CD8-positive, alpha-beta memory T cell (primary cell): ENCODE measurements at regions not wholly inside any gene's neighbourhood (a gene's known extent, or its start where the extent isn't known, plus 50 kb on each side); places are given as distances from the start of the nearest gene placed in this dataset.
"Not testable (repeated sequence)": the region's sequence is repeated elsewhere in the genome, so short reads cannot be mapped to it uniquely, and the experiment has no call there.

ENCODE experiments used
- CTCF ChIA-PET: fragments of 350-600 bp; sonication (Branson Sonifier 250); formaldehyde crosslinking; loops from one replicate; lab custom pipeline; 2021; ENCODE audit warnings: antibody characterized with exemption; lab: Charles Lee
- POLR2A ChIA-PET: fragments of 350-600 bp; sonication (Branson Sonifier 250); formaldehyde crosslinking; loops from one replicate; lab custom pipeline; 2021; ENCODE audit warnings: antibody characterized with exemption; lab: Charles Lee
- DNase-seq, 5 donors: peaks; one replicate each; pipeline versions ENCODE4 v3.0.0 to v3.0.0-alpha.2; 2020 to 2022; ENCODE audit warnings: mixed read lengths in 1 of 5
- H3K27ac ChIP-seq: one replicate; pipeline ENCODE4 v1.7.0; 2013; ENCODE audit warnings: low read depth, mild to moderate bottlenecking, low read length, moderate library complexity
- H3K27me3 ChIP-seq: 2 replicates; pipeline ENCODE4 v1.7.0; 2013; ENCODE audit warnings: low read length, mild to moderate bottlenecking; ENCODE audit not compliant: insufficient read depth, poor library complexity, severe bottlenecking
- H3K36me3 ChIP-seq: 2 replicates; pipeline ENCODE4 v1.7.0; 2013; ENCODE audit warnings: mild to moderate bottlenecking, low read length, moderate library complexity; ENCODE audit not compliant: insufficient read depth
- H3K4me1 ChIP-seq: 2 replicates; pipeline ENCODE4 v1.7.0; 2013; ENCODE audit warnings: mild to moderate bottlenecking, low read length, moderate library complexity; ENCODE audit not compliant: insufficient read depth
- H3K4me3 ChIP-seq: 2 replicates; pipeline ENCODE4 v1.7.0; 2013; ENCODE audit warnings: mild to moderate bottlenecking, low read length
- H3K9me3 ChIP-seq: 2 replicates; pipeline ENCODE4 v1.7.0; 2013; ENCODE audit warnings: mild to moderate bottlenecking, low read length
- H3K27ac Mint-ChIP-seq, 8 donors: one replicate each; pipeline ENCODE4 v1.8.0; 2020 to 2021; ENCODE audit warnings: mixed read lengths in 8 of 8, mild to moderate bottlenecking in 6 of 8, inconsistent platforms in 3 of 8, moderate library complexity in 3 of 8
- H3K27me3 Mint-ChIP-seq, 2 donors: one replicate each; pipeline ENCODE4 v1.8.0; 2020 to 2021; ENCODE audit warnings: mixed read lengths in 2 of 2, mild to moderate bottlenecking in 1 of 2, moderate library complexity in 1 of 2
- H3K36me3 Mint-ChIP-seq, 3 donors: one replicate each; pipeline ENCODE4 v1.8.0; 2020 to 2021; ENCODE audit warnings: mixed read lengths in 3 of 3, inconsistent platforms in 1 of 3, mild to moderate bottlenecking in 1 of 3
- H3K4me1 Mint-ChIP-seq, 3 donors: one replicate each; pipeline ENCODE4 v1.8.0; 2020 to 2021; ENCODE audit warnings: mixed read lengths in 3 of 3, inconsistent platforms in 1 of 3, mild to moderate bottlenecking in 1 of 3
- H3K4me3 Mint-ChIP-seq, 7 donors: one replicate each; pipeline ENCODE4 v1.8.0; 2020 to 2021; ENCODE audit warnings: mixed read lengths in 7 of 7, mild to moderate bottlenecking in 6 of 7, moderate library complexity in 4 of 7, inconsistent platforms in 2 of 7
- H3K9me3 Mint-ChIP-seq, 5 donors: one replicate each; pipeline ENCODE4 v1.8.0; 2020 to 2022; ENCODE audit warnings: mixed read lengths in 5 of 5, mild to moderate bottlenecking in 3 of 5, moderate library complexity in 2 of 5, inconsistent platforms in 1 of 5

GRCh38 chr5:17094830-17095229, 122.6 kb upstream of the BASP1 start:
- Mint-ChIP-seq H3K27ac (peak overlapping the region in 1 of 8 donors; percentile 2), H3K9me3 (peaks cover 0 to 8% (median 4%) of the 10 kb centered on the region in 5 donors), H3K27me3 (no peaks in the 10 kb centered on the region), H3K4me1 (no peaks in the 10 kb centered on the region), H3K36me3 (no peaks in the 10 kb centered on the region), H3K4me3 (no peak overlapping the region)
- ChIA-PET CTCF (no interaction called here), POLR2A (no interaction called here)
- Histone ChIP-seq H3K4me3 (no peak overlapping the region), H3K27me3 (no peaks in the 10 kb centered on the region), H3K36me3 (no peaks in the 10 kb centered on the region), H3K27ac (no peak overlapping the region), H3K4me1 (no peaks in the 10 kb centered on the region), H3K9me3 (no peaks in the 10 kb centered on the region)
- no peak for DNase-seq

GRCh38 chr5:17096952-17097695, 120.3 kb upstream of the BASP1 start:
- Histone ChIP-seq H3K27ac (no peak overlapping the region), H3K36me3 (no peaks in the 10 kb centered on the region), H3K4me3 (no peak overlapping the region), H3K27me3 (no peaks in the 10 kb centered on the region), H3K4me1 (no peaks in the 10 kb centered on the region), H3K9me3 (no peaks in the 10 kb centered on the region)
- H3K27ac Mint-ChIP-seq = no peak overlapping the region
- no peaks in the 10 kb centered on the region for H3K27me3 Mint-ChIP-seq
- no peaks in the 10 kb centered on the region for H3K4me1 Mint-ChIP-seq
- H3K4me3 Mint-ChIP-seq = no peak overlapping the region
- ChIA-PET CTCF (no interaction called here), POLR2A (no interaction called here)
- DNase-seq = no peak
- peaks cover 0 to 8% (median 4%) of the 10 kb centered on the region in 5 donors for H3K9me3 Mint-ChIP-seq
- no peaks in the 10 kb centered on the region for H3K36me3 Mint-ChIP-seq

DNA sequence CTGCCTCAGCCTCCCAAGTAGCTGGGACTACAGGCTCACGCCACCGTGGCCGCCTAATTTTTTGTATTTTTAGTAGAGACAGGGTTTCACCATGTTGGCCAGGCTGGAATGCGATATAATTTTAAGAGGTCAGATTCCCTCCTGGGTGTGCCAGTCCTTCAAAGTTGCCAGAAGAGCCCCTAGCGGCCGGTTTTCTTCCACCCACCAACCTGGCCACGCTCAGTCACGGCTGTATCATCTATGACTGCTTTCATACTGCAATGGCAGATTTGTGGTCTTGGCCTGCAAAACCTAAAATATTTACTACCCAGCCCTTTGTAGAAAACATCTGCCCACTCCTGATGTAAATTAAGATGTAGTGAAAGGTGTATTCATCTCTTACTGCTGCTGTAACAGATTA, 117.5 kb upstream of the BASP1 start:
- CTCF ChIA-PET = no interaction called here
- POLR2A ChIA-PET = no interaction called here
- Histone ChIP-seq H3K27ac (no peak overlapping the region), H3K4me1 (no peaks in the 10 kb centered on the region), H3K4me3 (no peak overlapping the region), H3K9me3 (no peaks in the 10 kb centered on the region), H3K36me3 (no peaks in the 10 kb centered on the region), H3K27me3 (no peaks in the 10 kb centered on the region)
- Mint-ChIP-seq H3K4me3 (no peak overlapping the region), H3K4me1 (no peaks in the 10 kb centered on the region), H3K27me3 (no peaks in the 10 kb centered on the region), H3K27ac (no peak overlapping the region), H3K36me3 (no peaks in the 10 kb centered on the region), H3K9me3 (peaks cover 0 to 9% (median 1%) of the 10 kb centered on the region in 5 donors)
- no peak for DNase-seq

- Mint-ChIP-seq H3K36me3 (no peaks in the 10 kb centered on the region), H3K4me1 (no peaks in the 10 kb centered on the region), H3K27ac (no peak overlapping the region), H3K4me3 (no peak overlapping the region), H3K9me3 (peaks cover 0 to 13% (median 1%) of the 10 kb centered on the region in 5 donors), H3K27me3 (no peaks in the 10 kb centered on the region)
- ChIA-PET POLR2A (no interaction called here), CTCF (no interaction called here)
- H3K9me3 ChIP-seq = no peaks in the 10 kb centered on the region
- no peaks in the 10 kb centered on the region for H3K4me1 ChIP-seq
- no peaks in the 10 kb centered on the region for H3K27me3 ChIP-seq
- H3K36me3 ChIP-seq = no peaks in the 10 kb centered on the region
- DNase-seq = no peak
- no peak overlapping the region for H3K27ac ChIP-seq
- H3K4me3 ChIP-seq = no peak overlapping the region
Measured at GRCh38 chr5:17103461-17103860, 114.0 kb upstream of the BASP1 start.

GRCh38 chr5:17105744-17106418, 111.5 kb upstream of the BASP1 start:
- peaks cover 0 to 10% (median 1%) of the 10 kb centered on the region in 5 donors for H3K9me3 Mint-ChIP-seq
- Histone ChIP-seq H3K9me3 (no peaks in the 10 kb centered on the region), H3K36me3 (no peaks in the 10 kb centered on the region), H3K27me3 (no peaks in the 10 kb centered on the region), H3K4me3 (no peak overlapping the region), H3K27ac (no peak overlapping the region), H3K4me1 (no peaks in the 10 kb centered on the region)
- DNase-seq = no peak
- H3K36me3 Mint-ChIP-seq = no peaks in the 10 kb centered on the region
- H3K27ac Mint-ChIP-seq = no peak overlapping the region
- H3K27me3 Mint-ChIP-seq = no peaks in the 10 kb centered on the region
- ChIA-PET CTCF (no interaction called here), POLR2A (no interaction called here)
- H3K4me1 Mint-ChIP-seq = no peaks in the 10 kb centered on the region
- H3K4me3 Mint-ChIP-seq = no peak overlapping the region

GRCh38 chr5:17106521-17106920, 110.9 kb upstream of the BASP1 start:
- Mint-ChIP-seq H3K4me1 (no peaks in the 10 kb centered on the region), H3K4me3 (no peak overlapping the region), H3K27ac (no peak overlapping the region), H3K36me3 (no peaks in the 10 kb centered on the region), H3K27me3 (no peaks in the 10 kb centered on the region), H3K9me3 (peaks cover 0 to 10% (median 1%) of the 10 kb centered on the region in 5 donors)
- no peaks in the 10 kb centered on the region for H3K9me3 ChIP-seq
- H3K36me3 ChIP-seq = no peaks in the 10 kb centered on the region
- DNase-seq = no peak
- POLR2A ChIA-PET = no interaction called here
- H3K4me3 ChIP-seq = no peak overlapping the region
- CTCF ChIA-PET = no interaction called here
- H3K27me3 ChIP-seq = no peaks in the 10 kb centered on the region
- no peaks in the 10 kb centered on the region for H3K4me1 ChIP-seq
- no peak overlapping the region for H3K27ac ChIP-seq

DNA sequence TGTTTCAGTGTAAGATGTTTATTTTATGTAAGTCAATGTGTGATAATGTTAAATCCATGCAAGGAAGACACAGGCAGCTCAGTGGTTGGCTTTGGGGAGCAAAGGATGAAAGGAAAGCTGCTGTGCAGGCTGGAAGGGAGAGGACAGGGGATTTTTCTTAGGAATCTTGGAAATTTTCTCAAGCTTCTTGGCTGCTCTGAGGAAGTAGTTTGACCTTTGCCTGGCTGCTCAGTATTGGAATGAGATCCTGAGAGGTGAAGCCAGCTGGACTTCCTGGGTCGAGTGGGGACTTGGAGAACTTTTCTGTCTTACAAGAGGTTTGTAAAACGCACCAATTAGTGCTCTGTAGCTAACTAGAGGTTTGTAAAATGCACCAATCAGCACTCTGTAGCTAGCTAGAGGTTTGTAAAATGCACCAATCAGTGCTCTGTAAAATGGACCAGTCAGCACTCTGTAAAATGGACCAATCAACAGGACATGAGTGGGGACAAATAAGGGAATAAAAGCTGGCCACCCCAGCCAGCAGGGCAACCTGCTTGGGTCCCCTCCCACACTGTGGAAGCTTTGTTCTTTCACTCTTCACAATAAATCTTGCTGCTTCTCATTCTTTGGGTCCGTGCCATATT, 105.2 kb upstream of the BASP1 start:
- H3K27ac Mint-ChIP-seq = peak overlapping the region in 1 of 8 donors; percentile 17
- H3K27me3 ChIP-seq, DNase-seq, H3K4me1 ChIP-seq, H3K27ac ChIP-seq, H3K4me1 Mint-ChIP-seq, H3K9me3 ChIP-seq, H3K4me3 Mint-ChIP-seq, H3K4me3 ChIP-seq, POLR2A ChIA-PET, H3K36me3 Mint-ChIP-seq, CTCF ChIA-PET, H3K9me3 Mint-ChIP-seq, H3K27me3 Mint-ChIP-seq, H3K36me3 ChIP-seq: not testable (repeated sequence)

GRCh38 chr5:17113174-17113958, 104.1 kb upstream of the BASP1 start:
- H3K4me1 ChIP-seq = no peaks in the 10 kb centered on the region
- ChIA-PET CTCF (no interaction called here), POLR2A (no interaction called here)
- no peak overlapping the region for H3K27ac Mint-ChIP-seq
- DNase-seq = no peak
- H3K27ac ChIP-seq = no peak overlapping the region
- H3K36me3 ChIP-seq = no peaks in the 10 kb centered on the region
- no peak overlapping the region for H3K4me3 Mint-ChIP-seq
- H3K4me3 ChIP-seq = no peak overlapping the region
- H3K27me3 ChIP-seq = no peaks in the 10 kb centered on the region
- H3K27me3 Mint-ChIP-seq = peaks cover 0 to 1% of the 10 kb centered on the region in 2 donors
- no peaks in the 10 kb centered on the region for H3K4me1 Mint-ChIP-seq
- H3K9me3 Mint-ChIP-seq = peaks cover 0 to 3% (median 2%) of the 10 kb centered on the region in 5 donors
- no peaks in the 10 kb centered on the region for H3K36me3 Mint-ChIP-seq
- H3K9me3 ChIP-seq = no peaks in the 10 kb centered on the region
